HEK293 (cell line): ENCODE measurements at regions not wholly inside any gene's neighbourhood (a gene's known extent, or its start where the extent isn't known, plus 50 kb on each side); places are given as distances from the start of the nearest gene placed in this dataset.

Experiments used
- CTCF ChIA-PET: fragments of 350-600 bp; formaldehyde crosslinking; extraction: SDS; loops from one replicate; lab custom pipeline; 2021; ENCODE audit warnings: antibody characterized with exemption; lab: Yijun Ruan, JAX
- POLR2A ChIA-PET: fragments of 300-600 bp; formaldehyde crosslinking; extraction: SDS; loops from one replicate; lab custom pipeline; 2020; ENCODE audit warnings: antibody characterized with exemption, inconsistent platforms; lab: Yijun Ruan, JAX
- H3K27ac ChIP-seq: fragments of 200-500 bp; sonication (Bioruptor generic); 2 replicates; pipeline ENCODE4 v1.5.1; 2014; ENCODE audit warnings: low read depth, low read length, control low read depth, inconsistent platforms; ENCODE audit errors: extremely low read depth
- H3K36me3 ChIP-seq, 2 experiments: fragments of 200-500 bp in 1 of 2; sonication (Bioruptor generic) in 1 of 2; 1 replicate in 1 of 2; 2 replicates in 1 of 2; pipeline ENCODE4 v1.5.1; 2014 to 2017; ENCODE audit warnings: inconsistent platforms in 2 of 2, low read length in 2 of 2; ENCODE audit not compliant: control insufficient read depth in 2 of 2, insufficient read depth in 1 of 2
- H3K4me1 ChIP-seq: fragments of 200-500 bp; sonication (Bioruptor generic); 2 replicates; pipeline ENCODE4 v1.5.1; 2014; ENCODE audit warnings: mild to moderate bottlenecking, low read length, inconsistent platforms; ENCODE audit not compliant: control insufficient read depth, insufficient read depth
- H3K4me3 ChIP-seq: 2 replicates; pipeline ENCODE4 v1.5.1; 2011; ENCODE audit warnings: low read depth, mild to moderate bottlenecking, control low read depth, low read length, moderate library complexity
- H3K9me3 ChIP-seq: fragments of 200-500 bp; sonication (Bioruptor generic); 2 replicates; pipeline ENCODE4 v1.5.1; 2014; ENCODE audit warnings: low read depth, low read length, inconsistent platforms; ENCODE audit not compliant: control insufficient read depth, insufficient read depth
- GLI4 ChIP-seq: fragments of 450-650 bp; formaldehyde crosslinking; IDR thresholded peaks from 2 replicates; pipeline ENCODE4 v1.5.1; 2016; ENCODE audit warnings: missing biosample characterization, missing genetic modification characterization
- GLIS2 ChIP-seq: fragments of 450-650 bp; formaldehyde crosslinking; IDR thresholded peaks from 2 replicates; pipeline ENCODE4 v1.5.1; 2016; ENCODE audit warnings: missing biosample characterization, missing genetic modification characterization
- HOXC10 ChIP-seq: sonication (generic); formaldehyde crosslinking; IDR thresholded peaks from 2 replicates; pipeline ENCODE4 v1.8.1; 2023; ENCODE audit warnings: mild to moderate bottlenecking, missing genetic modification reagents
- HOXD13 ChIP-seq: sonication (generic); formaldehyde crosslinking; IDR thresholded peaks from 2 replicates; pipeline ENCODE4 v1.8.0; 2022; ENCODE audit warnings: missing genetic modification reagents, borderline replicate concordance
- KLF10 ChIP-seq: fragments of 450-650 bp; IDR thresholded peaks from 2 replicates; pipeline ENCODE4 v1.5.1; 2018; ENCODE audit warnings: missing biosample characterization, mild to moderate bottlenecking, missing genetic modification characterization
- KLF8 ChIP-seq: fragments of 450-650 bp; formaldehyde crosslinking; IDR thresholded peaks from 2 replicates; pipeline ENCODE4 v1.5.1; 2016; ENCODE audit warnings: missing biosample characterization, missing genetic modification characterization
- OSR2 ChIP-seq: fragments of 450-650 bp; formaldehyde crosslinking; IDR thresholded peaks from 2 replicates; pipeline ENCODE4 v1.5.1; 2016; ENCODE audit warnings: missing biosample characterization, missing genetic modification characterization
- SALL2 ChIP-seq: fragments of 450-650 bp; formaldehyde crosslinking; IDR thresholded peaks from 2 replicates; pipeline ENCODE4 v1.5.0; 2017; ENCODE audit warnings: missing biosample characterization, mild to moderate bottlenecking, missing genetic modification characterization, borderline replicate concordance
- TCF7L2 ChIP-seq: IDR thresholded peaks from 2 replicates; pipeline ENCODE4 v1.6.1; 2011; ENCODE audit warnings: low read depth, mild to moderate bottlenecking, inconsistent platforms, low read length, moderate library complexity, borderline replicate concordance
- ZBTB17 ChIP-seq: fragments of 450-650 bp; formaldehyde crosslinking; IDR thresholded peaks from 2 replicates; pipeline ENCODE4 v1.5.1; 2016; ENCODE audit warnings: missing biosample characterization, missing genetic modification characterization
- ZFHX2 ChIP-seq: fragments of 450-650 bp; formaldehyde crosslinking; conservative IDR thresholded peaks from 2 replicates; pipeline ENCODE4 v1.5.1; 2016; ENCODE audit warnings: missing biosample characterization, missing genetic modification characterization
- ZIC2 ChIP-seq: fragments of 450-650 bp; formaldehyde crosslinking; IDR thresholded peaks from 2 replicates; pipeline ENCODE4 v1.5.1; 2016; ENCODE audit warnings: missing biosample characterization, missing genetic modification characterization
- ZNF132 ChIP-seq: fragments of 450-650 bp; formaldehyde crosslinking; IDR thresholded peaks from 2 replicates; pipeline ENCODE4 v1.5.1; 2017; ENCODE audit warnings: missing biosample characterization, missing genetic modification characterization, borderline replicate concordance
- ZNF2 ChIP-seq: fragments of 450-650 bp; formaldehyde crosslinking; IDR thresholded peaks from 2 replicates; pipeline ENCODE4 v1.5.1; 2016; ENCODE audit warnings: missing biosample characterization, missing genetic modification characterization
- ZNF202 ChIP-seq: fragments of 450-650 bp; formaldehyde crosslinking; IDR thresholded peaks from 2 replicates; pipeline ENCODE4 v1.5.1; 2016; ENCODE audit warnings: missing biosample characterization, missing genetic modification characterization, borderline replicate concordance
- ZNF239 ChIP-seq: fragments of 450-650 bp; formaldehyde crosslinking; IDR thresholded peaks from 2 replicates; pipeline ENCODE4 v1.5.1; 2016; ENCODE audit warnings: missing biosample characterization, missing genetic modification characterization
- ZNF248 ChIP-seq: fragments of 450-650 bp; formaldehyde crosslinking; IDR thresholded peaks from 2 replicates; pipeline ENCODE4 v1.5.1; 2017; ENCODE audit warnings: missing biosample characterization, missing genetic modification characterization
- ZNF311 ChIP-seq: fragments of 450-650 bp; formaldehyde crosslinking; IDR thresholded peaks from 2 replicates; pipeline ENCODE4 v1.5.1; 2017; ENCODE audit warnings: missing biosample characterization, missing genetic modification characterization, borderline replicate concordance
- ZNF341 ChIP-seq: fragments of 450-650 bp; formaldehyde crosslinking; IDR thresholded peaks from 2 replicates; pipeline ENCODE4; 2016; ENCODE audit warnings: low read depth, missing biosample characterization, missing genetic modification characterization
- ZNF350 ChIP-seq: fragments of 450-650 bp; formaldehyde crosslinking; IDR thresholded peaks from 2 replicates; pipeline ENCODE4 v1.5.0; 2017; ENCODE audit warnings: missing biosample characterization, mild to moderate bottlenecking, missing genetic modification characterization
- ZNF354C ChIP-seq: fragments of 450-650 bp; formaldehyde crosslinking; IDR thresholded peaks from 2 replicates; pipeline ENCODE4 v1.5.1; 2016; ENCODE audit warnings: missing biosample characterization, missing genetic modification characterization, low read depth, borderline replicate concordance
- ZNF426 ChIP-seq: fragments of 450-650 bp; formaldehyde crosslinking; IDR thresholded peaks from 2 replicates; pipeline ENCODE4 v1.5.1; 2017; ENCODE audit warnings: missing biosample characterization, missing genetic modification characterization, mild to moderate bottlenecking, inconsistent platforms, moderate library complexity
- ZNF560 ChIP-seq: fragments of 450-650 bp; formaldehyde crosslinking; IDR thresholded peaks from 2 replicates; pipeline ENCODE4 v1.5.1; 2017; ENCODE audit warnings: missing biosample characterization, missing genetic modification characterization, borderline replicate concordance
- ZNF600 ChIP-seq: fragments of 450-650 bp; formaldehyde crosslinking; IDR thresholded peaks from 2 replicates; pipeline ENCODE4 v1.5.1; 2016; ENCODE audit warnings: missing biosample characterization, missing genetic modification characterization
- ZNF707 ChIP-seq: fragments of 450-650 bp; formaldehyde crosslinking; IDR thresholded peaks from 2 replicates; pipeline ENCODE4 v1.5.1; 2016; ENCODE audit warnings: missing biosample characterization, missing genetic modification characterization
- ZNF768 ChIP-seq: fragments of 450-650 bp; formaldehyde crosslinking; IDR thresholded peaks from 2 replicates; pipeline ENCODE4 v1.5.1; 2018; ENCODE audit warnings: missing biosample characterization, mild to moderate bottlenecking, missing genetic modification characterization
- ZNF776 ChIP-seq: fragments of 450-650 bp; formaldehyde crosslinking; IDR thresholded peaks from 2 replicates; pipeline ENCODE4 v1.5.0; 2017; ENCODE audit warnings: missing biosample characterization, missing genetic modification characterization, borderline replicate concordance
- TF ChIP-seq, protein P1 (sequence below): fragments of 450-650 bp; formaldehyde crosslinking; IDR thresholded peaks from 2 replicates; pipeline ENCODE4 v1.5.1; 2016; ENCODE audit warnings: missing biosample characterization, missing genetic modification characterization
- TF ChIP-seq, protein P2 (sequence below): fragments of 450-650 bp; formaldehyde crosslinking; IDR thresholded peaks from 2 replicates; pipeline ENCODE4 v1.5.1; 2016; ENCODE audit warnings: missing biosample characterization, missing genetic modification characterization

DNA sequence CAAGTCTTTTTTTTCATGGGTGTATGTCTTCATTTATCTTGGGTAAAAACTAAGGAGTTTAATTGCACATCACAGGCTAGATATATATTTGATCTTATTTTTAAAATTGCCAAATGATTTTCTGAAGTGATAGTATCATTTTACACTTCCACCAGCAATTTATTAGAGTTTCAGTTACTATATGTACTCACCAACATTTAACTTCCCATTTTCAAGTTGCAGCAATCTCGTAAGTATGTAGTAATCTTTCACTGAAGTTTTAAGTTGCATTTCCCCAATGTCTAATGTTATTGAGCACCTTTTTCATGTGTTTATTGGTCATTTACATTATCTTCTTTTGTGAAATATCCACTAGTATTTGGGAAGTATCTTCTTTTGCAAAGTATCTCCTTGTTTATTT lies 277.4 kb upstream of the CNR1 start:
- Histone ChIP-seq H3K4me1 (no peaks in the 10 kb centered on the region), H3K36me3 (no peaks in the 10 kb centered on the region), H3K9me3 (no peaks in the 10 kb centered on the region), H3K27ac (no peak overlapping the region), H3K4me3 (no peak overlapping the region)
- POLR2A ChIA-PET: no interaction called here
- CTCF ChIA-PET: interaction anchor here (0.9 kb wide), 1 partner anchor 18 kb away, joined by 3 read pairs; no protein-coding TSS in a partner anchor
- no peak for TF ChIP-seq ZNF600 (tag by site-specific recombination)
- TF ChIP-seq, protein P1, sequence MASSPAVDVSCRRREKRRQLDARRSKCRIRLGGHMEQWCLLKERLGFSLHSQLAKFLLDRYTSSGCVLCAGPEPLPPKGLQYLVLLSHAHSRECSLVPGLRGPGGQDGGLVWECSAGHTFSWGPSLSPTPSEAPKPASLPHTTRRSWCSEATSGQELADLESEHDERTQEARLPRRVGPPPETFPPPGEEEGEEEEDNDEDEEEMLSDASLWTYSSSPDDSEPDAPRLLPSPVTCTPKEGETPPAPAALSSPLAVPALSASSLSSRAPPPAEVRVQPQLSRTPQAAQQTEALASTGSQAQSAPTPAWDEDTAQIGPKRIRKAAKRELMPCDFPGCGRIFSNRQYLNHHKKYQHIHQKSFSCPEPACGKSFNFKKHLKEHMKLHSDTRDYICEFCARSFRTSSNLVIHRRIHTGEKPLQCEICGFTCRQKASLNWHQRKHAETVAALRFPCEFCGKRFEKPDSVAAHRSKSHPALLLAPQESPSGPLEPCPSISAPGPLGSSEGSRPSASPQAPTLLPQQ: no peak
- no peak for TF ChIP-seq ZNF239 (tag by site-specific recombination)
- no peak for TF ChIP-seq ZNF311 (tag by site-specific recombination)
- TF ChIP-seq HOXD13: no peak
- TF ChIP-seq OSR2 (tag by site-specific recombination): no peak
- TF ChIP-seq GLIS2 (tag by site-specific recombination): no peak
- no peak for TF ChIP-seq SALL2 (tag by site-specific recombination)
- no peak for TF ChIP-seq ZNF560 (tag by site-specific recombination)
- no peak for TF ChIP-seq ZNF341 (tag by site-specific recombination)
- no peak for TF ChIP-seq ZIC2 (tag by site-specific recombination)
- TF ChIP-seq ZNF132 (tag by site-specific recombination): no peak
- TF ChIP-seq ZNF354C (tag by site-specific recombination): no peak
- TF ChIP-seq HOXC10 (CRISPR knock-in tag): no peak
- TF ChIP-seq ZNF768 (tag by site-specific recombination): no peak

DNA sequence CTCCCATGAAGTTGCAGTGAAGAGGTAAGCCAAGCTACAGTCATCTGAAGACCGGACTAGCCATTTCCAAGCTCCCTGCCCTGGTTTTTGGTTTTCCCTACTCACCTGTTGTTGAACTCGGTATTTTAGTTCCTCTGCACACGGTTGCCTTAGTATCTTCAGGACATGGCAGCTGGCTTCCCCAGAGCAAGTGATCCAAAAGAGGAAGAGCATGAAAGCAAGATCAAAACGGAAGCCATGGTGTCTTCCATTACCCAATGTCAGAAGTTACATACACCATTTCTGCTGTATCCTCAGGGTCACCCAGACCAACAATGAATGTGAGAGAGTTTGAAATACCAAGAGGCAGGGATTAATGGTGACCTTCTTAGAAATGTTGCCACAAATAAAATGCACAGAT lies 276.6 kb upstream of the CNR1 start:
- H3K4me1 ChIP-seq: no peaks in the 10 kb centered on the region
- H3K9me3 ChIP-seq: no peaks in the 10 kb centered on the region
- no peak for TF ChIP-seq KLF8 (tag by site-specific recombination)
- no peak for TF ChIP-seq ZNF202
- no peak for TF ChIP-seq ZNF707
- no peak for TF ChIP-seq SALL2 (tag by site-specific recombination)
- no peak for TF ChIP-seq ZFHX2 (tag by site-specific recombination)
- TF ChIP-seq GLI4 (tag by site-specific recombination): no peak
- no peak for TF ChIP-seq ZNF350 (tag by site-specific recombination)
- no peak for TF ChIP-seq ZNF426 (tag by site-specific recombination)
- no peak for TF ChIP-seq KLF10 (tag by site-specific recombination)
- no peak for TF ChIP-seq TCF7L2
- TF ChIP-seq ZBTB17 (tag by site-specific recombination): no peak
- TF ChIP-seq ZNF776 (tag by site-specific recombination): no peak
- no peak for TF ChIP-seq ZNF248 (tag by site-specific recombination)
- TF ChIP-seq ZNF2: no peak
- TF ChIP-seq, protein P2, sequence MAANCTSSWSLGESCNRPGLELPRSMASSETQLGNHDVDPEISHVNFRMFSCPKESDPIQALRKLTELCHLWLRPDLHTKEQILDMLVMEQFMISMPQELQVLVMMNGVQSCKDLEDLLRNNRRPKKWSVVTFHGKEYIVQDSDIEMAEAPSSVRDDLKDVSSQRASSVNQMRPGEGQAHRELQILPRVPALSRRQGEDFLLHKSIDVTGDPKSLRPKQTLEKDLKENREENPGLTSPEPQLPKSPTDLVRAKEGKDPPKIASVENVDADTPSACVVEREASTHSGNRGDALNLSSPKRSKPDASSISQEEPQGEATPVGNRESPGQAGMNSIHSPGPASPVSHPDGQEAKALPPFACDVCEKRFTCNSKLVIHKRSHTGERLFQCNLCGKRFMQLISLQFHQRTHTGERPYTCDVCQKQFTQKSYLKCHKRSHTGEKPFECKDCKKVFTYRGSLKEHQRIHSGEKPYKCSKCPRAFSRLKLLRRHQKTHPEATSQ: no peak
- TF ChIP-seq, all 188 proteins: peak for 0
- Histone ChIP-seq H3K36me3 (no peaks in the 10 kb centered on the region), H3K27ac (no peak overlapping the region), H3K4me3 (no peak overlapping the region)
- POLR2A ChIA-PET: no interaction called here
- CTCF ChIA-PET: no interaction called here
